Endometrial microvascular endothelial cells (primary cell): ENCODE measurements at regions not wholly inside any gene's neighbourhood (a gene's known extent, or its start where the extent isn't known, plus 50 kb on each side); places are given as distances from the start of the nearest gene placed in this dataset.

Experiments used
- in situ Hi-C: cut with HindIII; loops from 2 replicates; pipeline ENCODE4 v1.10.0; 2017; ENCODE audit warnings: low sequenced_read_pairs, low pct_unique_long_range_greater_than_20kb; ENCODE audit errors: inconsistent ontology term

- in situ Hi-C loops = no loop called here
Measured at GRCh38 chr13:80284290-80284689, 56.6 kb downstream of the SPRY2 start.

GRCh38 chr13:80278706-80279105, 62.2 kb downstream of the SPRY2 start:
- in situ Hi-C loops = no loop called here

DNA sequence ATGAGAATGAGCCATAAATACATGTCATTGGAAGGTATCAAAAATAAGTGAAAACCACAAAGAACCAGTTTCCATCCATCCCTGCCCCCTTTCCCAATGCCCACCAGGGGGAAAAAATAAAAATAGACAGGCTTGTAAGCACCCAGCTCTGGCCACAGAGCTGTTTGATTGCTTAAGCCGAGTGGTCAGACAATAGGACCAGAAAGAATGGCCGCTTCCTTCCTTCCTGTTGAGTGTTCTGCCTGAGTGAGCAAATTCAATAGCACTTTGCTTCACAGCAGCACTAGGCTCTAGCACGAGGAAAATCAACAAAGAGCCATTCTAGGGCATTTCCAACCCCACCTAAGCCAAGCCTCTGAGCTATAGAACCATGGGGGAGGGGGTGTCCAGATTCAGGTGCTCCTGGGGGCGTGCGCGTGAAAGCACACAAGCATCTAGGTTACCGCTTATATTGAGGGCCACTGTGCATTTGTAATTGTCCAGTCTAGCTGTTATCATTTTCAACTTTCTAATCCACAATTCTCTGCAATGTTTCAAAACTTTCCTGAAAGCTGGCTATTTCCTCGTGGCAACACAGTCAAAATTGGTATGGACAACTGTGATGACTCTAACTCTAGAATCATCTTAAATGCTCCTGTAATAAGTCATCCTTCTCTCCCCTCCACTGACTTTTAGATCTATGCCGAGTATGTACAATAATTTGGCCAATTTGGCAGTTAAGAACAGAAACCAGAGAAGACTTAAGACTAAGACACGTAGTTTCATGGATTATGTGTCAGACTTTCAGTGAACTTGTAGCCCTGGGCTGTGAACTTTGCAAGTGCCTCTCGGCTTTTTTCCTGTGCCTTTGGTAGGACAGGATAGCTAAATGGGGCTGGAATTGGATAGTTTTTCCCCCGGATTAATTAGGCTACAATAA, 64.3 kb downstream of the SPRY2 start:
- in situ Hi-C loops = no loop called here

DNA sequence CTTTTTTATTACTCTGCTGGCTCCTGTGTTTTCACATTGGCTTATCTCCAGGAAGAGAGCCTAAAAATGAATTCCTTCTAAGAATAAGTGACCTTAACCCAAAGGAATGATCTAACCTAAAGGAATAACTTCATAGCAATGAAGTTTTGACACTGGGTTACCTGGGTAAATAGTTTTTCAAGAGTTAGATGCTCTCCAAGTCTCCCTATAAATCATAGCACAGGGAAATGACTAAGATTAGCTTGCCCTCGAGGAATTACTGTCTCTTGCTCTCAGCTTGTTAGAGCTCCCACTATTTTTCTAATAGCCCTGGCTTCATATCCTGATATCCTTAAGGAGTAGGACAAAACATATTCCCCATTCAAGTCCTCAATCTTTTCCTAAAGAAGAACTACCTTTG, 66.3 kb downstream of the SPRY2 start:
- in situ Hi-C loops = no loop called here

- in situ Hi-C loops = no loop called here
Measured at GRCh38 chr13:80273718-80274117, 67.2 kb downstream of the SPRY2 start.

- in situ Hi-C loops = no loop called here
Measured at GRCh38 chr13:80265348-80265747, 75.6 kb downstream of the SPRY2 start.

- in situ Hi-C loops = no loop called here
Measured at GRCh38 chr13:80263745-80264513, 77.0 kb downstream of the SPRY2 start.

GRCh38 chr13:80262051-80262695, 78.8 kb downstream of the SPRY2 start:
- in situ Hi-C loops = no loop called here

DNA sequence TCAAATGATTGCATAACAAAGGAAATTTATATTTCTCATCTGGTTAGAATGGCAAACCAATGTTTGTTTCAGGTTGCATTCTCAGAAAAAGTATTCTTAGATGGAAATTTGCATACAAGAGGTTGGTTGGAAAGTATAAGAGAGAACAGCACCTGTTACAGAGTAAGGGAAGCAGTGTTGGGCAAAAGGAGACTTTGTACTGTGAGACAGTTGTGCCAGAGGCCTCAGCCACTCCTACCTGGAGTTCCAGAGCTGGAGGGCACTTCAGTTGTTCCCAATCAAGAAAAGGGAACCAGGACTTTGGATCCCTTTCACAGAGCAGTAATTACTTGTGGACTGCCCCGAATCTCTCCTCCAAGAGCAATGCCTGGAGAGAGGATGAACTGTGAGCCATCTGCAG, 81.8 kb downstream of the SPRY2 start:
- in situ Hi-C loops = no loop called here

DNA sequence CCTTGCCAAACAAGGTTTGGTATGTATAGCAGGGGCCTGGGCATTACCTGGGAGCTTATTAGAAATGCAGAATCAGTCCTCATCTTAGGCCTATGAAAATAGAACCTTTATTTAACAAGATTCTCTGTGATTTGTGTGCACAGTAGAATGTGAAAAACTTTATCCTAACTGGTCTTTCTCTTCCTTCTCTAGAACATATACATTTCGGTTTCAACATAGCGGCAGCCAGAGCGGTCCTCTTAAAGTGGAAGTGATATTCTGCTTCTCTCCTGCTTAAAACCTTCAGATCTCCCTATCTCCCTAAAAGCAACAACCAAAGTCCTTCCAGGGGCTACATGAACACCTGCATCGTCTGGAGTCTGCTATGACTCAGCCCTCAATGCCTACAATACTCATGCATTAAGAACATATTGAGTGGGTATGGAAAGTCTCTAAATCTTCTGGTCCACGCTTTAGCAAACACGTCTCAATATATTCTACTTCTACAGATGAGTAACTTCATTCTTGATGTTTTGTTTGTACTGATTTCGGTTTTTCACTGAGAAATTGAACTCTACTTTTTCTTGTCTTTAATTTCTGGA, 84.5 kb downstream of the SPRY2 start:
- in situ Hi-C loops = no loop called here

DNA sequence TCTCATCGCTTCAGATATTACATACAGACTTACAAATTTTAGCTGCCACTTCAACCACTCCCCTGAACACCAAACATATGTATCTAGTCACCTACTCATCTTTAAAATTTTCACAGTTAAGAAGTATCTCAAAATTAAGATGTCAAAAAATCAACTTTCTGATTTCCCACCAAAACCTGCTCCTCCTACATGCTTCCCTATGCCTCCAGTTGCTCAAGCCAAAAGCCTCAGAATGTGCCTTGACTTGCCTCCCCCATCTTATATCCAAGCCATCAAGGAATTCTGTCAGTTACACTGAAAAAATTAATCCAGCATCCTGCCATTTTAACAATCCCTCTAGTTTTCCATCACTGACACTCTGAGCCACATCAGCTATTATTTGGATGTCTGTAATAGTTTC, 85.0 kb downstream of the SPRY2 start:
- in situ Hi-C loops = no loop called here

GRCh38 chr13:80251403-80251802, 89.5 kb downstream of the SPRY2 start:
- in situ Hi-C loops = no loop called here

- in situ Hi-C loops = no loop called here
Measured at GRCh38 chr13:80250213-80250810, 90.6 kb downstream of the SPRY2 start.

GRCh38 chr13:80249516-80250212, 91.3 kb downstream of the SPRY2 start:
- in situ Hi-C loops = no loop called here

DNA sequence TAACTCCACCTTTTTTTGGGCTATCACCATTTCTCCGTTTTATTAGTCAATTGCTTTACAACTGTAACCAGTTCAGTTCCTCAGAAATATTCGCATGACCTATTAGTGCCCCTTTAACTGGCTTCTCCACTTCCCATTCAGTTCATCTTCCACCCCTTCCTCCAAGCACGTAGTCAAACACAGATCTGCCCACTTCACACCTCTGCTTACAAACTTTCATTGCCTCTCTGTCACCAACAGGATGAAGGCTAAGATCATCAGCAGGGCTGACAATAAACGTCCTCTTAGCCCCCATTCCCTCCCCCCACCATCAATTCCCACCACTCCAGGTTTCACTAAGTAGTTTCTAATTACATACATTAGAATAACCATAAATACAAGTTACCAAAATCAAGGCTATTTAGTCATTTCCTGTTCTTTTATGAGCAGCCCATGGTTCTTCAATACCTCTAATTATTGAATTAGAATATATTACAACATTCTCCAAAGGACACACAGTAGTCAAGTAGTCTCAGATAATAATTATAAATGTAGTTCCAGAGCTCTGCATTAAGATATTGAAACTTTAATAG, 95.7 kb downstream of the SPRY2 start:
- in situ Hi-C loops = no loop called here

GRCh38 chr13:80244574-80244973, 96.4 kb downstream of the SPRY2 start:
- in situ Hi-C loops = no loop called here

GRCh38 chr13:80242728-80243427, 98.0 kb downstream of the SPRY2 start:
- in situ Hi-C loops = no loop called here
